HepG2 (cell line): ENCODE measurements at regions not wholly inside any gene's neighbourhood (a gene's known extent, or its start where the extent isn't known, plus 50 kb on each side); places are given as distances from the start of the nearest gene placed in this dataset.

Experiments
- ATAC-seq: fragments of 200-7000 bp; cut with Tn5 transposase; 3 replicates; pipeline ENCODE4 v1.9.1; 2020; ENCODE audit warnings: mild to moderate bottlenecking, moderate library complexity
- BruUV-seq: library from RNA; stranded (reverse); fragments of 400-500 nt; replicated peaks from 2 replicates; lab custom pipeline; 2021; lab: Mats Ljungman, UMichigan
- CTCF ChIA-PET: fragments of 300-600 bp; formaldehyde crosslinking; extraction: SDS; loops from one replicate; lab custom pipeline; 2021; ENCODE audit warnings: low total read pairs, inconsistent platforms, low intra/inter-chr PET ratio; lab: Yijun Ruan, JAX
- POLR2A ChIA-PET: fragments of 350-600 bp; sonication (Branson Sonifier 250); formaldehyde crosslinking; loops from one replicate; lab custom pipeline; 2020; ENCODE audit warnings: antibody characterized with exemption, inconsistent platforms; lab: Yijun Ruan, JAX
- DNase-seq: peaks from one replicate; pipeline ENCODE4 v3.0.0-alpha.2; 2015; ENCODE audit warnings: low spot score
- FAIRE-seq: peaks from 3 replicates; lab custom pipeline; 2011; peaks lifted over from hg19 to GRCh38; lab: Jason Lieb, UNC
- H2AFZ ChIP-seq: one replicate; pipeline ENCODE4 v1.6.1; 2011; ENCODE audit warnings: low read length, inconsistent platforms
- H3K27ac ChIP-seq: fragments of 300-600 bp; 3 replicates; pipeline ENCODE4 v1.8.0; 2011; ENCODE audit warnings: mixed run types, mild to moderate bottlenecking, mixed read lengths, low read length, inconsistent platforms; ENCODE audit not compliant: insufficient read depth; ENCODE audit errors: extremely low read length
- H3K27me3 ChIP-seq, 2 experiments: fragments of 200-600 bp in 1 of 2; 2 replicates in 1 of 2; 3 replicates in 1 of 2; pipeline versions ENCODE4 v1.6.0 to v1.8.0; 2011; ENCODE audit warnings: low read length in 2 of 2, mild to moderate bottlenecking in 2 of 2, moderate library complexity in 2 of 2, inconsistent platforms in 1 of 2; ENCODE audit not compliant: insufficient read depth in 2 of 2, control insufficient read depth in 1 of 2
- H3K36me3 ChIP-seq, 2 experiments: fragments of 200-600 bp in 1 of 2; replicated peaks in 1 of 2; 2 replicates in 1 of 2; 3 replicates in 1 of 2; pipeline versions ENCODE4 v1.5.1 to v1.8.0; 2011; ENCODE audit warnings: low read length in 2 of 2, inconsistent platforms in 1 of 2; ENCODE audit not compliant: insufficient read depth in 2 of 2, control insufficient read depth in 1 of 2
- H3K4me1 ChIP-seq: 2 replicates; pipeline ENCODE4 v1.5.1; 2012; ENCODE audit warnings: low read length, inconsistent platforms; ENCODE audit not compliant: insufficient read depth
- H3K4me2 ChIP-seq: 2 replicates; pipeline ENCODE4 v1.6.0; 2011; ENCODE audit warnings: low read depth, low read length, inconsistent platforms
- H3K4me3 ChIP-seq, 3 experiments: fragments of 200-600 bp in 1 of 3; sonication (generic), shearing (Covaris generic) in 1 of 3; replicated peaks in 1 of 3; 2 replicates each; pipeline ENCODE4 v1.5.1; 2011 to 2016; ENCODE audit warnings: low read length in 3 of 3, inconsistent platforms in 2 of 3, low read depth in 2 of 3, mild to moderate bottlenecking in 2 of 3, control low read depth in 1 of 3, mixed read lengths in 1 of 3; ENCODE audit not compliant: insufficient read depth in 1 of 3
- H3K79me2 ChIP-seq: one replicate; pipeline ENCODE4 v1.6.1; 2011; ENCODE audit warnings: low read length, inconsistent platforms; ENCODE audit not compliant: insufficient read depth
- H3K9ac ChIP-seq: 2 replicates; pipeline ENCODE4 v1.6.0; 2011; ENCODE audit warnings: mild to moderate bottlenecking, low read depth, low read length, inconsistent platforms; ENCODE audit not compliant: insufficient read depth
- H3K9me3 ChIP-seq: 2 replicates; pipeline ENCODE4 v1.5.1; 2012; ENCODE audit warnings: mild to moderate bottlenecking, low read length
- H4K20me1 ChIP-seq: 2 replicates; pipeline ENCODE4 v1.6.0; 2011; ENCODE audit warnings: inconsistent platforms, mild to moderate bottlenecking, low read length, moderate library complexity; ENCODE audit not compliant: insufficient read depth
- BCLAF1 ChIP-seq: fragments of 450-650 bp; IDR thresholded peaks from 2 replicates; pipeline ENCODE4 v1.6.1; 2017; ENCODE audit warnings: mild to moderate bottlenecking
- CREB1 ChIP-seq, 2 experiments: fragments of 450-650 bp in 1 of 2; IDR thresholded peaks; 2 replicates each; pipeline ENCODE4 v1.6.1; 2016 to 2017; ENCODE audit warnings: control low read depth in 1 of 2, mild to moderate bottlenecking in 1 of 2, missing compliant biosample characterization in 1 of 2, missing genetic modification characterization in 1 of 2
- EZH2 ChIP-seq: conservative IDR thresholded peaks from 2 replicates; pipeline ENCODE4 v1.6.1; 2012; ENCODE audit warnings: mild to moderate bottlenecking, low read depth, low read length, moderate library complexity
- HOMEZ ChIP-seq: IDR thresholded peaks from 2 replicates; pipeline ENCODE4 v1.6.1; 2016; ENCODE audit warnings: low read depth
- MAX ChIP-seq: IDR thresholded peaks from 2 replicates; pipeline ENCODE4 v1.6.1; 2012; ENCODE audit warnings: inconsistent platforms
- MYC ChIP-seq: sonication (generic); formaldehyde crosslinking; IDR thresholded peaks from 2 replicates; pipeline ENCODE4 v1.9.0; 2021; ENCODE audit warnings: missing genetic modification reagents, borderline replicate concordance
- NFKB2 ChIP-seq: sonication (generic); formaldehyde crosslinking; IDR thresholded peaks from 2 replicates; pipeline ENCODE4 v1.4.0; 2020; ENCODE audit warnings: missing genetic modification reagents, borderline replicate concordance
- PHF21A ChIP-seq: sonication (generic); formaldehyde crosslinking; IDR thresholded peaks from 2 replicates; pipeline ENCODE4 v1.5.0; 2020; ENCODE audit warnings: mild to moderate bottlenecking, missing genetic modification reagents
- PHF8 ChIP-seq: sonication (generic); formaldehyde crosslinking; IDR thresholded peaks from 2 replicates; pipeline ENCODE4 v1.5.0; 2020; ENCODE audit warnings: missing genetic modification reagents
- XRCC5 ChIP-seq: fragments of 200-400 bp; formaldehyde crosslinking; optimal IDR thresholded peaks from 2 replicates; pipeline ENCODE3; 2017; ENCODE audit warnings: mild to moderate bottlenecking, low read length
- ZNF446 ChIP-seq: sonication (generic); formaldehyde crosslinking; IDR thresholded peaks from 2 replicates; pipeline ENCODE4 v1.5.0; 2020; ENCODE audit warnings: mild to moderate bottlenecking, missing genetic modification reagents
- ZNF781 ChIP-seq: sonication (generic); formaldehyde crosslinking; IDR thresholded peaks from 2 replicates; pipeline ENCODE4 v1.5.1; 2020; ENCODE audit warnings: borderline replicate concordance, mild to moderate bottlenecking, missing genetic modification reagents; ENCODE audit errors: not compliant biosample characterization
- WGBS: methylation state at CpG from one replicate; pipeline ENCODE4 v1.1.6; 2017; ENCODE audit warnings: low lambda C conversion rate; 5-methylcytosine and 5-hydroxymethylcytosine counted together
- in situ Hi-C: cut with HindIII; loops from 2 replicates; pipeline ENCODE4 v1.10.0; 2017; ENCODE audit warnings: low pct_unique_long_range_greater_than_20kb; ENCODE audit not compliant: extremely low pct_ligation_motif_present
- intact Hi-C: fragments of 100-400 bp; cut with micrococcal nuclease; formaldehyde crosslinking; loops from one replicate; pipeline ENCODE4 v1.10.0; 2022; ENCODE audit not compliant: unreplicated experiment

GRCh38 chr10:120012566-120012965 lies 120.0 kb downstream of the SEC23IP start:
- BruUV-seq, result no TSS peak
- no peaks in the 10 kb centered on the region for H3K79me2 ChIP-seq
- H4K20me1 ChIP-seq, result no peaks in the 10 kb centered on the region
- H3K9me3 ChIP-seq, result no peaks in the 10 kb centered on the region
- FAIRE-seq, result no peak
- no peak for TF ChIP-seq XRCC5
- TF ChIP-seq MYC (CRISPR knock-in tag), result no peak
- TF ChIP-seq NFKB2 (CRISPR knock-in tag), result no peak
- no peak for TF ChIP-seq EZH2
- TF ChIP-seq HOMEZ, result no peak
- no peak for TF ChIP-seq ZNF781 (CRISPR knock-in tag)
- no peak for TF ChIP-seq BCLAF1
- no peak for TF ChIP-seq PHF21A (CRISPR knock-in tag)
- TF ChIP-seq PHF8 (CRISPR knock-in tag), result no peak
- TF ChIP-seq CREB1 (IDR thresholded peaks at IDR 0.05), result no peak
- TF ChIP-seq CREB1 (CRISPR knock-in tag; IDR thresholded peaks at IDR 0.05), result no peak
- no peak for TF ChIP-seq MAX
- no peak for TF ChIP-seq ZNF446 (CRISPR knock-in tag)
- H3K27me3 ChIP-seq, result peaks cover 3 to 30% of the 10 kb centered on the region in 2 experiments; a peak in 4 of 5 replicates
- H3K27ac ChIP-seq, result no peak overlapping the region
- no peak overlapping the region for H3K9ac ChIP-seq
- 0 out of 2 replicates have a peak, but pooled peaks cover 5% of the 10 kb centered on the region for H3K4me1 ChIP-seq
- CTCF ChIA-PET, result no interaction called here
- in situ Hi-C loops (no loop called here), intact Hi-C loops (no loop called here)
- H2AFZ ChIP-seq, result no peak overlapping the region
- 30% methylated on average over 5 of the region's 7 CpGs for WGBS
- ATAC-seq, result no peak
- no peak overlapping the region for H3K4me2 ChIP-seq
- H3K36me3 ChIP-seq, result no peaks in the 10 kb centered on the region
- POLR2A ChIA-PET, result no interaction called here
- no peak overlapping the region for H3K4me3 ChIP-seq
- no peak for DNase-seq
